HG03469 (cell line): ENCODE measurements at regions not wholly inside any gene's neighbourhood (a gene's known extent, or its start where the extent isn't known, plus 50 kb on each side); places are given as distances from the start of the nearest gene placed in this dataset.
"Not testable (repeated sequence)": the region's sequence is repeated elsewhere in the genome, so short reads cannot be mapped to it uniquely, and the experiment has no call there.

Experiments
- ATAC-seq: cut with Tn5 transposase; IDR thresholded peaks from one replicate; pipeline ENCODE4 v1.9.1; 2021; ENCODE audit warnings: mild to moderate bottlenecking, moderate library complexity, moderate number of reproducible peaks; ENCODE audit not compliant: unreplicated experiment

- no peak for ATAC-seq
Measured at GRCh38 chrX:143935601-143936000, 51.7 kb downstream of the UBE2NL start.

GRCh38 chrX:143940119-143940518 is 56.2 kb downstream of the UBE2NL start:
- ATAC-seq, result no peak

GRCh38 chrX:143945171-143945570 is 61.3 kb downstream of the UBE2NL start:
- ATAC-seq, result no peak

- ATAC-seq, result no peak
Measured at GRCh38 chrX:143964549-143964948, 80.7 kb downstream of the UBE2NL start.

GRCh38 chrX:143988356-143988755 is 104.5 kb downstream of the UBE2NL start:
- ATAC-seq, result no peak

GRCh38 chrX:143994206-143994605 is 110.3 kb downstream of the UBE2NL start:
- ATAC-seq, result no peak

DNA sequence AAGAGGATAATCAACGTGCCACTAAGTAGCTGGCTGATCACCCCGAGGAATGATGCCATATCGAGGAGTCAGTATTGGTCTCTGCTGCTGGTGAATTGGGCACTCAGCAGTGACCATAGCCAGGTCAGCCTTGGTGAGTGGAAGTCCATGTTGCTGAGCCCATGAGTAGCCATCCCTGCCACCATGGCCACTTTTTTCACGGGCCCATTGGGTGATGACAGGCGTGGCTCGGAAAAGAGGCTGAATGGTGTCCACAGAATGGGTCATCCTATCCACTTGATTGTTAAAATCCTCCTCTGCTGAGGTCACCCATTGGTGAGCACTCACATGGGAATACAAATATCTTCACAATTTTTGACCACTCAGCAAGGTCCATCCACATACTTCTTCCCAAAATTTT is 114.4 kb downstream of the UBE2NL start:
- ATAC-seq, result no peak

GRCh38 chrX:144006811-144007210 is 122.9 kb downstream of the UBE2NL start:
- ATAC-seq, result no peak

DNA sequence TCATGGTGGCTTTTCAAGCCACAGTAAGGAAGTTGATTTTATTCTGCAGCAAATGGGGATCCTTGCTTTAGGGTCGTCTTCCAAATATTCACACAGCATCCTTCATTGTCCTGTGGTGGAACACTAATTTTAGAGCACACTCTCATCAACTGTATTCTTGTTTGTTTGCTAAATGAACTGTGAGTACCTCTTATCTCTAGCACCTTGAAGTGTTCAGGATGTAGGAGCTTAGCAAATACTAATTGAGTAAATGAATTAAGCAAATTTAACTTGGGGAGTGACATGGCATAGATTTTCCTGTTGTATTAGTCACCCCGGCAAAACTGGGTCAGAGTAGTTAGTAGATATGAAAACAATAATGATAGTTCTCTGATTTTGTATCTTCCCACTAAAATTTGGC is 156.9 kb downstream of the UBE2NL start:
- ATAC-seq, result no peak

DNA sequence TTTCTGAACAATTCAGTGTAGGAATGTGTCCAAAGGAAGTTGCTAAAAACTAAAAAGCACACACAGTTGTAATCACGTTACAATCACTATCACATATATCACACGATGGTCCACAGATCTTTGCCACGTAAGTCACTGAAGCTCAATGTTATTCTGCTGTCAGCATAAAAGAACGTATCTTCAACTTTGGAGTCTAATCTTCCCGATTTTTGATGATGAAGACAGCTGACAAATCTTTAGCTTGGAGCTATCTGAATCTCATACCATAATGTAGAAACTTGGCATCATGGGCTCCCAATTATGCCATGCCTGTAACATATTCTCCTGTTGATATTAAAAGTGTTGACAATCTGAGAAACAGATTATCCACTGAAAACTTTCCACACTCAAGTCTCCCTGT is 158.4 kb downstream of the UBE2NL start:
- no peak for ATAC-seq

- ATAC-seq, result no peak
Measured at GRCh38 chrX:144075432-144075831, 191.6 kb downstream of the UBE2NL start.

DNA sequence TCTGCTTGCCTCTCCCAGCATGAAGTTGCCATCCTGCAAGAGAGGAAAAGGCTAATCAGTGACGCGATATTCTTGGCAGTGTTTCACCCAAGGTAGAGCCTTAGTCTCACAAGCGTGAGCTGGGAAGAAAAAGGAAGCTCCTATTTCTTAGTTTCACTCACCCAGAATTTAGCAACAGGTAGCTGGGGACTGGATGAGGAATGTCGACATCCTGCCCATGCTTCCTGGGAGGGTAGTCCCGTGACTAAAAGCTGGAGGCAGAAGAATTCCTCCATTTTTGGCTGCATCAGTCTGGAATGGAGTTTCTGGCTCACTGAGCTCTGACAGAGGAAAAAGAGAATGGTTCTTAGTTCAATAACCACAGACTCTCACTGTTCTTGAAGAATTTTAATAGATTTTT is 198.4 kb downstream of the UBE2NL start:
- not testable (repeated sequence) for ATAC-seq

GRCh38 chrX:144089674-144090073 is 205.8 kb downstream of the UBE2NL start:
- not testable (repeated sequence) for ATAC-seq

DNA sequence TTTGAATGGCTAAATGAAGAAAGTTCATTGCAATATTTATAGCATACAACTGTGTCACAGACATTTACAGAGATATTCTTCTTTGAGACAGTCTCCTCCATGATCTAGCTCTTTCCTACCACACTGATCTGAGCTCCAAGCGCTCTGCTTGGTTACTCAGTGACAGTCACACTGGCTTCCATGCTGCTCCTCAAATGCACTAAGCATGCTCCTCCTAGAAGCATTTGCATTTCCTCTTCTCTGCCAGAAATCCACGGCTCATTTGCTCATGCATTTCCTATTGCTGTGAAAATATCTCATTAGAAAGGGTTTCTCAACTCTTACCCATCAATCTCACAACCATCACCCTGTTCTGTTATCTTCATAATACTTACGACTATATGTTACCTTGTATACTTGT is 208.2 kb downstream of the UBE2NL start:
- not testable (repeated sequence) for ATAC-seq

GRCh38 chrX:144119490-144119889 is 235.6 kb downstream of the UBE2NL start:
- ATAC-seq, result not testable (repeated sequence)

DNA sequence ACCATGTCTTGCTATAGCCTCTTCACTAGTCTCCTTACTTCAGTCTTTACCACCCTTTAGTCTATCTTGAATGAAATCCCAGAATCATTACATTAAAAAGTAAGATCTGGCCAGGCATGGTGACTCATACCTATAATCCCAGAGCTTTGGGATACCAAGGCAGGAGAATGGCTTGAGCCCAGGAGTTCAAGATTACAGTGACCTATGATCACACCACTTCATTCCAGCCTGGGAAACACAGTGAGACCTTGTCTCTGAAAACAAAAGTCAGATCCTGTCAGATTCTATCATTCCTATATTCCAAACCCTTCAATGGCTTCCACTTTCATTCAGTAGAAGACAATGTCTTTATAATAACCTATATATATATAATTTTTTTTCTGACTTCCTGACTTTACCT is 237.7 kb downstream of the UBE2NL start:
- not testable (repeated sequence) for ATAC-seq

- not testable (repeated sequence) for ATAC-seq
Measured at GRCh38 chrX:144127570-144128169, 243.8 kb downstream of the UBE2NL start.

DNA sequence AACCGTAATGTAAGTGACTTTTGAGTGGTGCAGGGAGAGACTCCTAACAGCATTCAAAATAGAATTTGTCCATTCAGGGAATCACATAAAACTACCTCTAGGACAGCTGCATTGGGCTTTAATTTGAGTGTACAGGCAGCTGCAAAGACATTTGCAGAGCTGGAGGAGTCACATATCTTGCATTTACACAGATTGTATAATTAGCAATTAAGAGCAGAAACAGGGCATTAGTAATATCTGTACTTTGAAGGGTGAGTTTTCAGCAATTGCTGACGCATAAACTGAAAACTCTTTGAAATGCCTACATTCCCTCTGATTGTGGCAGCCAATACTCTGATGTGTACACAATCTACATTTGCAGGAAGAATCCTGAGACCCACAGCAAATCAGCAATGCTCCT is 245.6 kb downstream of the UBE2NL start:
- not testable (repeated sequence) for ATAC-seq

DNA sequence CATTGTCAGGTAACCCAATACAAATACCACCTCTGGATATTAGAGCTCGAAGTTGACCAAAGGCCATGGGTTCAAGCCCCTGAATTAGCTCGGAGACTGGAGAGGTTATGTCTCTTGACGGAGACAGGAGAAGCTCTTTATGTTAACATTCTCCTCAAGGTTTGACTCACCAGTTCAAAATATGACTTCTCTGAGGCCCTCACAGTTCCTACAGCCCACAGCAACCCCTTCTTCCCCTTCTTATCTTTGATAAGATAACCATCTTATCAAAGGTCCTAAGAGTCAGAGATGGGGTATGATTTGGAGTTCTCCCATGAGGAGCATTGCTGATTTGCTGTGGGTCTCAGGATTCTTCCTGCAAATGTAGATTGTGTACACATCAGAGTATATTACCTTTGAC is 246.6 kb downstream of the UBE2NL start:
- not testable (repeated sequence) for ATAC-seq

DNA sequence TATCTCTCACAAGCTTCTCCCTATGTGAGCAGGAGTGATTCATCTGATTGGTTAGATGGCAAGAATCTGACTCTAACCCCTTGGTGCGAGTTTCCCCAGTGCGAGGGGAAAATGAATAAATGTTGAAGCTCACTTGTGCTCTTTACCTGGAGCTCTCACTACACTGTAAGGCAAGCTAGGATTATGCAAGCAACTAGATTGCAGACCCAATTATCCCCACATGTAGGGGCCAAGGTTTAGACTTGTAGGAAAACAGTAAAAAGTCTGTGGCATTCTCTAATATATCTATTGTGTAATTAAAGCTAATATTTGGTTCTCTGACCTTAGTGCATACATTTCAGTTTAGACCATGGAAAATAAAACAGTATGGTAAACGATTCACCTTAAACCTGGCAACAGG is 247.2 kb downstream of the UBE2NL start:
- ATAC-seq, result not testable (repeated sequence)

- ATAC-seq, result not testable (repeated sequence)
Measured at GRCh38 chrX:144134448-144135119, 250.7 kb downstream of the UBE2NL start.

DNA sequence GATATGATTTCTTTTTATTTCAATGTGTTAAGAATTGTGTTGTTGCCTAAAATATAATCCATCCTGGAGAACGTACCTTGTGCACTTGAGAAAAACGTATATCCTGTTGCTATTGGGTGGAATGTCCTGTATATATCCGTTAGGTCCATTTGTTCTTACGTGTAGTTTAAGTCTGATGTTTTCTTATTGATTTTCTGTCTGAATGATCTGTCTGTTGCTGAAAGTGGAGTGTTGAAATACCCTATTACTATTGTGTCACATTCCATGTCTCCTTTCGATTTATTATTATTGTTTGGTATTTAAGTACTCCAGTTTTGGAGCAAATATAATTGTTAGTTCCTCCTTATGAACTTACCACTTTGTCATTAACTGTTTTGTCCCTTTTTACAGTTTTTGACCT is 270.6 kb downstream of the UBE2NL start:
- ATAC-seq, result not testable (repeated sequence)

GRCh38 chrX:144185197-144185596 is 301.3 kb downstream of the UBE2NL start:
- ATAC-seq, result peak; percentile 62
